ENCODE measurements at regions not wholly inside any gene's neighbourhood (a gene's known extent, or its start where the extent isn't known, plus 50 kb on each side); places are given as distances from the start of the nearest gene placed in this dataset.

DNA sequence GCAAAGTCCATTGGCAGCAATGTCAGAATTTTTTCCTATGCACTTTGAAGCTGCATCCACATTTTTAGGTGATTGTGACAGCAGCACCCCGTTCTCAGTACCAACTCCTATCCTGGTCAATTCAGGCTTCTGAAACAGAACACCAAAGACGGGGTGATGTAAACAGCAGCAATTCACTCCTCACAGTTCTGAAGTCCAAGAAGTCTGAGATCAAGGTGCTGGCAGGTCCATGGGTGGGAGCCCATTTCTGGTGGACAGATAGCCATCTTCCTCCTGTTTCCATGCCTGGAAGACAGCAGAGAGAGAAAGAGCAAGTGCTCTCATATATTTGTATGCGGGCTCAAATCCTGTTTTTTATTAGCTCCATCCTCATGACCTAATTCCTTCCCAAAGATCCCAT is 471.2 kb downstream of the BRD1 start:
- H3K27me3 ChIP-seq (ENCODE audit: control insufficient read depth, insufficient read depth, low read length), result no peaks in the 10 kb centered on the region
- TF ChIP-seq, protein P1, sequence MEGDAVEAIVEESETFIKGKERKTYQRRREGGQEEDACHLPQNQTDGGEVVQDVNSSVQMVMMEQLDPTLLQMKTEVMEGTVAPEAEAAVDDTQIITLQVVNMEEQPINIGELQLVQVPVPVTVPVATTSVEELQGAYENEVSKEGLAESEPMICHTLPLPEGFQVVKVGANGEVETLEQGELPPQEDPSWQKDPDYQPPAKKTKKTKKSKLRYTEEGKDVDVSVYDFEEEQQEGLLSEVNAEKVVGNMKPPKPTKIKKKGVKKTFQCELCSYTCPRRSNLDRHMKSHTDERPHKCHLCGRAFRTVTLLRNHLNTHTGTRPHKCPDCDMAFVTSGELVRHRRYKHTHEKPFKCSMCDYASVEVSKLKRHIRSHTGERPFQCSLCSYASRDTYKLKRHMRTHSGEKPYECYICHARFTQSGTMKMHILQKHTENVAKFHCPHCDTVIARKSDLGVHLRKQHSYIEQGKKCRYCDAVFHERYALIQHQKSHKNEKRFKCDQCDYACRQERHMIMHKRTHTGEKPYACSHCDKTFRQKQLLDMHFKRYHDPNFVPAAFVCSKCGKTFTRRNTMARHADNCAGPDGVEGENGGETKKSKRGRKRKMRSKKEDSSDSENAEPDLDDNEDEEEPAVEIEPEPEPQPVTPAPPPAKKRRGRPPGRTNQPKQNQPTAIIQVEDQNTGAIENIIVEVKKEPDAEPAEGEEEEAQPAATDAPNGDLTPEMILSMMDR (IDR thresholded peaks at IDR 0.05; ENCODE audit: insufficient read depth, low read depth, low read length), result no peak
- CTCF ChIA-PET, result no interaction called here
- no peak for DNase-seq (ENCODE audit: low read depth)
- H3K4me3 ChIP-seq (ENCODE audit: low read depth, low read length), result no peak overlapping the region
- POLR2A ChIA-PET, result no interaction called here
- H3K36me3 ChIP-seq (ENCODE audit: control insufficient read depth, insufficient read depth, low read length), result no peaks in the 10 kb centered on the region

DNA sequence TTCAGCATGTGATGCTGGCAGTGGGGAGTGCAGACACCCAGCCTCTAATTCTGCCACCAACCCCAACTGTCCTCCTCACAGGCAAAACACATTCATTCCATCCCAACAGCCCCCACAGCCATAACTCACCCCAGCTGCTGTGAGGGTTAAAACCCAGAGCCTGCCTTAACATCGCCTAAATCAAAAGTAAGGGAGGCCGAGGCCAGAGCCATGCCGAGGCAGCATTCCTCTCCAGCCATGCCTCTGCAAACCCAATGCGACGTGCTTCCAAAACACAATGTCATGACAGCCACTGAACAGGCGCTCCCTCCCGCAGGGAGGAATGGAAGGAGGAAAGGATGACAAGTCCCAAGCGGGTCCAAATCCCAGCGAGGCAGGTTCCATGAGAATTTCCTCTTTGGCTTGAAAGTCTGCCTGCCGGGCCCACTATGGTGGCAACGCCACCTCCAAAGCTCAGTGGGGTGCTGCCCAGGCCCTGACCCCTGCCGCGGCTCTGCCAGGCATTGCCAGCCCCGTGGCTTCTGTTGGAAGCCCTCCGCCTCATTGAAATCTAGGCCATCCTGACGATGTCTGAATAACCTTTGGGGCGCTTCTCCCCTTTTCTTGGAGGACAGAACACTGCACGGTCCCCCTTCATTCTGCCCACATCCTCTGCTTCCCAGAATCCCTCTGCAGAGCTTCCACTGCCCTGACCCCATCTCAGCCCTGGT is 472.3 kb downstream of the BRD1 start:
- no peaks in the 10 kb centered on the region for H3K36me3 ChIP-seq (ENCODE audit: control insufficient read depth, insufficient read depth, low read length)
- POLR2A ChIA-PET, result no interaction called here
- DNase-seq (ENCODE audit: low read depth), result no peak
- H3K4me3 ChIP-seq (ENCODE audit: low read depth, low read length), result no peak overlapping the region
- H3K27me3 ChIP-seq (ENCODE audit: control insufficient read depth, insufficient read depth, low read length), result no peaks in the 10 kb centered on the region
- TF ChIP-seq, protein P1 (IDR thresholded peaks at IDR 0.05; ENCODE audit: insufficient read depth, low read depth, low read length), result no peak
- CTCF ChIA-PET, result no interaction called here

DNA sequence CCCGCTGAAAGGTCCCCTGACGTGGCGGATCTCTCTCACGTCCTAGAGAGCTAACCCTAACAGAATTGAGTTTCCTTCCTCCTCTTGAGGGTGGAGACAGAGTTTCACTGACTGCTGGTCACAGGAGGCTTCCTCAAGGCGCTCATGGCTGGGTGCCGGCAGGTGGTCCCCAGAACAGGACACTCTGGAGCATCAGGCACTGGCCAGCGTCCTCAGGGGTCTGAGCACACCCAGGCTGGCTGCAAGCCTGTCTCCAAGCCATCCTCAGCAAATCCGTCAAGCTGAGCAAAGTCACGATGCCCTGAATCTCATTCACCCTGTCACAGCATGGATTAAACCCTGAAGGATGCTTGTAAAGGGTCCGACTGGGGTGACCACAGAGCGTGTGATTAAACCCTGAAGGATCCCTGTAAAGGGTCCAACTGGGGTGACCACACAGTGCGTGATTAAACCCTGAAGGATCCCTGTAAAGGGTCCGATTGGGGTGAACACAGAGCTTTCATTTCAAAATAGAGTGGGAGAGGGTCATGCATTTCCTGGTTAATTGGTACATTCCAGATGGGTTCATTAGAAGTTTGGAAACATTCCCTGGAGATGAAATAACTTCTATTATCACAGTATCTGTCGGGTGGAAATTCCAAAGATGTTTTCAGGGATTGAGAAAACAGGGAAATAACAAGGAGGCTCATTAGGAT is 473.0 kb downstream of the BRD1 start:
- ChIA-PET POLR2A (no interaction called here), CTCF (no interaction called here)
- Histone ChIP-seq H3K27me3 (ENCODE audit: control insufficient read depth, insufficient read depth, low read length) (no peaks in the 10 kb centered on the region), H3K4me3 (ENCODE audit: low read depth, low read length) (no peak overlapping the region), H3K36me3 (ENCODE audit: control insufficient read depth, insufficient read depth, low read length) (no peaks in the 10 kb centered on the region)
- TF ChIP-seq, protein P1 (IDR thresholded peaks at IDR 0.05; ENCODE audit: insufficient read depth, low read depth, low read length), result no peak
- no peak for DNase-seq (ENCODE audit: low read depth)

DNA sequence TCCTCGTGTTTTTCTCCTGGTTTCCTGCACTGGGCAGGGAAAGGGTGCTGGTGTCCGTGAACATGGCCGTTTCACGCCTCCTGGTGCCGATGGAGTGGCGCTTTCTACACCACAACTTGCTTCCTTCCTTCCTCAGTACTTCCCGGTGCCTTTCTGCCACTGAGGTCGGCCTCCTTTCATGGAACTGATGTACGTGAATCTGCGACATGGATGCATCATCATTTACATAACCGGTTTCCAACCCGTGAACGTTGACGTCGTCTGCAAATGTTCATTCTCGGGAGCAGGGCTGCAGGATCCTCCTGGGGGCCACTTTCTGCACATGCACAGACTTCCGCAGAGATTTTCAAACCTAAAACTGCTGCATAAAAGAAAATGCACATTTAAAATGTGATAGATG is 474.4 kb downstream of the BRD1 start:
- POLR2A ChIA-PET, result no interaction called here
- H3K36me3 ChIP-seq (ENCODE audit: control insufficient read depth, insufficient read depth, low read length), result no peaks in the 10 kb centered on the region
- H3K4me3 ChIP-seq (ENCODE audit: low read depth, low read length), result no peak overlapping the region
- TF ChIP-seq, protein P1 (IDR thresholded peaks at IDR 0.05; ENCODE audit: insufficient read depth, low read depth, low read length), result no peak
- H3K27me3 ChIP-seq (ENCODE audit: control insufficient read depth, insufficient read depth, low read length), result no peaks in the 10 kb centered on the region
- CTCF ChIA-PET, result no interaction called here
- no peak for DNase-seq (ENCODE audit: low read depth)

DNA sequence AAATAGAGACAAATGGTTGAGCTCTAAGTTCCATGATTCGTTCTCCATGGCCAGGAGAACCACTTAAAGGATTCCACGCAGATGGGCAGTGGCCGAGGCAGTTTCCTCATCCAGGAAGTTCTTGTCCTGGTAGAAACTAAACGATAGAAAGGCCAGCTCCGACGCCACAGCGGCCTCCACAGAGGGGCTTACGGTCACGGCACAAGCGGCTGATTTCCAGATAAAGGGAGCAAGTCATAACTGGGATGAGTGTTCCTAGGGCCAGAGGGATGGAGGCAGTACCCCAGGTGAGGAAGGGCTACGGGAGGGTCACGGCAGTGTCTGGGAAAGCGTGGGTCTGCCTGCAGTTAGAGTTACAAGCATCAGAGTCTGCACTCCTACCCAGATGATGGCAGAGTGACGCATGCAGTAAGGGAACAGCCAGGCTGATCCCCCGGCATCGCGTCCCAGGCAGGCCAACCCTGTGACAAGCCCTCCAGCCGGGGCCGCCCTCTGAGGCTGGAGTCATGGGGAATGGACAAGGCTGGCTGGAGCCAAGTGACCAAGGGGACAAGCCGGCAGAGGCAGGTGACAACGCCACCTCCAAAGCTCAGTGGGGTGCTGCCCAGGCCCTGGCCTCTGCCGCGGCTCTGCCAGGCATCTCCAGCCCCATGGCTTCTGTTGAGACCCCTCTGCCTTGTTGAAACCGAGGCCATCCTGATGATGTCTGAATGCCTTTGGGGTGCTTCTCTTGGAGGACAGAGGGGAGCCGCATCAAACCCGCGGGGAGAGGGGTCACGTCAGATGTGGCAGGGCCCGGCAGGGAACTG is 475.1 kb downstream of the BRD1 start:
- TF ChIP-seq, protein P1 (IDR thresholded peaks at IDR 0.05; ENCODE audit: insufficient read depth, low read depth, low read length), result no peak
- ChIA-PET POLR2A (no interaction called here), CTCF (no interaction called here)
- H3K4me3 ChIP-seq (ENCODE audit: low read depth, low read length), result no peak overlapping the region
- DNase-seq (ENCODE audit: low read depth), result no peak
- no peaks in the 10 kb centered on the region for H3K36me3 ChIP-seq (ENCODE audit: control insufficient read depth, insufficient read depth, low read length)
- H3K27me3 ChIP-seq (ENCODE audit: control insufficient read depth, insufficient read depth, low read length), result no peaks in the 10 kb centered on the region

Measured in BJ (cell line).